Duodenal mucosa (tissue), 2 donors: ENCODE measurements at regions not wholly inside any gene's neighbourhood (a gene's known extent, or its start where the extent isn't known, plus 50 kb on each side); places are given as distances from the start of the nearest gene placed in this dataset.

Experiments used
- H3K27ac ChIP-seq: one replicate; pipeline ENCODE4 v1.7.0; 2013; ENCODE audit warnings: low read depth, low read length
- H3K27me3 ChIP-seq, 2 donors: one replicate each; pipeline ENCODE4 v1.7.0; 2013; ENCODE audit warnings: low read length in 2 of 2, control low read depth in 1 of 2; ENCODE audit not compliant: insufficient read depth in 2 of 2, control insufficient read depth in 1 of 2
- H3K36me3 ChIP-seq, 2 donors: one replicate each; pipeline ENCODE4 v1.7.0; 2013; ENCODE audit warnings: low read length in 2 of 2, control low read depth in 1 of 2; ENCODE audit not compliant: insufficient read depth in 2 of 2, control insufficient read depth in 1 of 2
- H3K4me1 ChIP-seq, 2 donors: one replicate each; pipeline ENCODE4 v1.7.0; 2013; ENCODE audit warnings: low read length in 2 of 2, control low read depth in 1 of 2; ENCODE audit not compliant: insufficient read depth in 2 of 2, control insufficient read depth in 1 of 2
- H3K4me3 ChIP-seq, 2 donors: one replicate each; pipeline ENCODE4 v1.7.0; 2013; ENCODE audit warnings: low read length in 2 of 2, low read depth in 1 of 2
- H3K9ac ChIP-seq, 2 donors: one replicate each; pipeline ENCODE4 v1.7.0; 2013; ENCODE audit warnings: low read length in 2 of 2, low read depth in 1 of 2
- H3K9me3 ChIP-seq, 2 donors: one replicate each; pipeline ENCODE4 v1.7.0; 2013; ENCODE audit warnings: low read length in 2 of 2, control low read depth in 1 of 2; ENCODE audit not compliant: control insufficient read depth in 1 of 2

DNA sequence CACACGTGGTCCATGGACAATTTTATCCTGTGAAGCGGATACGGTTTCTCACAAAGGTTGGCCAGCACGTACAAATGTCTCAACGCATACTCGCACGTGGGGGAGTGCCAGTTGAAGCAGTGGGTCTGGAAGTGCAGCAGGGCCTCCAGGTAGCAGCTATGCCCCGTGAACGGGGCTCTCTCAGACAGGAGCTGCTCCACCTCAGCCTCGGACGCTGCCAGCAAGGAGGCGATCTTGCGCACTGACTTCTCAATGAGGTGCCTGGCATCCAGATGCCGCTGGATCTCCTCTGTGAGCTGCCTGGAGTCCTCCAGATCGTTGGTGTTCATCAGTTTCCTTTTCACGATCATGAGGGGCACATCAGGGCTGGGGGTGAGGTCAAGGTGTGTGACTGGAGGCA, 2272.0 kb downstream of the PCDH9 start:
- no peaks in the 10 kb centered on the region for H3K4me1 ChIP-seq
- H3K9ac ChIP-seq, result no peak overlapping the region
- H3K36me3 ChIP-seq, result no peaks in the 10 kb centered on the region
- no peak overlapping the region for H3K27ac ChIP-seq
- H3K9me3 ChIP-seq, result peaks cover 13 to 23% of the 10 kb centered on the region in 2 donors
- H3K4me3 ChIP-seq, result no peak overlapping the region
- no peaks in the 10 kb centered on the region for H3K27me3 ChIP-seq

DNA sequence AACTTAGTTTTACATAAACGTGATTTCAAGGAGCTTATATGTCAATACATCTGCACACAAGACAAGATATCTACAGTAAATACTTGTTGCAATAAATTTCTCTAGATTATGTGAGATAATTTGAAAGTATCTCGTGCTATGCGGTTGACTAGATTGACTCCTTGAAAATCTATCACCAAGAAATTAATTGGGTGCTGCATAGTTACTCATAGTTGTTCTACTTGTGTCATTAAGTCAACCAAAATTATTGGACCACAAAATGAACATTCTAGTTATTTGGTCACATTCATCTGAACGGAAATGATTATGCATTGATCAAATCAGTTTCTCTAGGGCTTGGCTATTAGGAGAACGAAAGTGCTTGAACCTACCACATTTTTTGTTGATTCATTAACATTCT, 2291.5 kb downstream of the PCDH9 start:
- peaks cover 0 to 7% of the 10 kb centered on the region in 2 donors for H3K9me3 ChIP-seq
- H3K27ac ChIP-seq, result no peak overlapping the region
- no peak overlapping the region for H3K9ac ChIP-seq
- H3K4me3 ChIP-seq, result no peak overlapping the region
- H3K4me1 ChIP-seq, result no peaks in the 10 kb centered on the region
- H3K36me3 ChIP-seq, result no peaks in the 10 kb centered on the region
- H3K27me3 ChIP-seq, result no peaks in the 10 kb centered on the region

DNA sequence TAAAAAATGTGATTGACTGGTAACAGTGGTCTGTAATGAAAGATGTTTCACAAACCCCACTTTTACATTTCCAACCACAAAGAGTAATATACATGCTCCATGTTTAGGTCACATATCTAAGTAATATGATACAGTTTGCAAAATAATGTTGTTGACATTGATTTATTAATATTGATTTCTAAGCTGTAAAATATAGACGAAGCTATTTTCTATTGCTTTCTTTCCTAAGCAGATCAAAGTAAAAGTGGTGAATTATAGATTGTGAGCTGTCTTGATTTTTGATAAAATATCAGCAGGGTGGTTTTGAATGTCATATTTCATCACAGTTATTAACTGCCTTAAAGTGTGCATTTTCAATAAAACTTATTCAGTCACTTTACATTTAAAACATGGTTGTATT, 2292.8 kb downstream of the PCDH9 start:
- no peak overlapping the region for H3K4me3 ChIP-seq
- H3K27me3 ChIP-seq, result no peaks in the 10 kb centered on the region
- H3K4me1 ChIP-seq, result no peaks in the 10 kb centered on the region
- no peaks in the 10 kb centered on the region for H3K36me3 ChIP-seq
- H3K9ac ChIP-seq, result no peak overlapping the region
- no peak overlapping the region for H3K27ac ChIP-seq
- peaks cover 0 to 7% of the 10 kb centered on the region in 2 donors for H3K9me3 ChIP-seq

DNA sequence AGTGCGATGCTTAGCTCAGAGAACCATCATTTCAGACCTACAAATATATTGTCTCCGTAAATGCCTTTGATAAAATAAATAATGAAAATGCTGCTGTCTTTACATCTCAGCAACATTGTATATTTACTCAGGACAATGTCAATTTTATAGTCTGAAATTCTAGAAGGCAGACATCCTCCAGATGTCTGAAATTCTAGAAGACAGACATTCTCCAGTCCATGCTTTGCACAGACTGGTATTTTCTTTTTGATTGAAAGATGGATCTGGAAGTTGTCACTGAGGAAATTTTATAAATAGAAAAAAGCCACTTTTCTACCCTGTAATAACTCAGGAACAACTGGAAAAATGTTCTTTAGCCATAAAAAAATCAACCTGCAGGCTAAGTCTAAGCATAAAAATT, 2293.3 kb downstream of the PCDH9 start:
- Histone ChIP-seq H3K36me3 (no peaks in the 10 kb centered on the region), H3K9ac (no peak overlapping the region), H3K9me3 (peaks cover 0 to 7% of the 10 kb centered on the region in 2 donors), H3K27me3 (no peaks in the 10 kb centered on the region), H3K4me1 (no peaks in the 10 kb centered on the region), H3K27ac (no peak overlapping the region), H3K4me3 (no peak overlapping the region)

DNA sequence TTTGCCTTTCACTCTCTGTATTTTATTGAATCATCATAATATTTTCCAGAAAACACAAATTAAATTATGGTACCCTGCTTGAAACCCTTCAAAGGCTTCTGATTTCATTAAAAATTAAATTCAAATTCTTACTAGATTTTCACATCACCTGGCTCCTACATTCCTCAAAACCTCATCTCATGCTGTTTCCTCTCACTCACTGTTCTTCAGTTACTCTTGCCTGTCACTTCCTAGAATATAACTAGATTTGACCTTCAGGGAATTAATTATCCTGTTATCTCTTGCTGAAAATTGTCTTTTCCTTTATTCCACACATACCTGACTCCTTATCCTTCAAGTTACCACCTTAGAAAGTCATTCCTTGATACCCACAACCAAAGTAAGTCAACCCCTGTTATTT, 2294.7 kb downstream of the PCDH9 start:
- Histone ChIP-seq H3K4me1 (no peaks in the 10 kb centered on the region), H3K36me3 (no peaks in the 10 kb centered on the region), H3K27me3 (no peaks in the 10 kb centered on the region), H3K9ac (no peak overlapping the region), H3K9me3 (peaks cover 0 to 4% of the 10 kb centered on the region in 2 donors), H3K4me3 (no peak overlapping the region), H3K27ac (no peak overlapping the region)

DNA sequence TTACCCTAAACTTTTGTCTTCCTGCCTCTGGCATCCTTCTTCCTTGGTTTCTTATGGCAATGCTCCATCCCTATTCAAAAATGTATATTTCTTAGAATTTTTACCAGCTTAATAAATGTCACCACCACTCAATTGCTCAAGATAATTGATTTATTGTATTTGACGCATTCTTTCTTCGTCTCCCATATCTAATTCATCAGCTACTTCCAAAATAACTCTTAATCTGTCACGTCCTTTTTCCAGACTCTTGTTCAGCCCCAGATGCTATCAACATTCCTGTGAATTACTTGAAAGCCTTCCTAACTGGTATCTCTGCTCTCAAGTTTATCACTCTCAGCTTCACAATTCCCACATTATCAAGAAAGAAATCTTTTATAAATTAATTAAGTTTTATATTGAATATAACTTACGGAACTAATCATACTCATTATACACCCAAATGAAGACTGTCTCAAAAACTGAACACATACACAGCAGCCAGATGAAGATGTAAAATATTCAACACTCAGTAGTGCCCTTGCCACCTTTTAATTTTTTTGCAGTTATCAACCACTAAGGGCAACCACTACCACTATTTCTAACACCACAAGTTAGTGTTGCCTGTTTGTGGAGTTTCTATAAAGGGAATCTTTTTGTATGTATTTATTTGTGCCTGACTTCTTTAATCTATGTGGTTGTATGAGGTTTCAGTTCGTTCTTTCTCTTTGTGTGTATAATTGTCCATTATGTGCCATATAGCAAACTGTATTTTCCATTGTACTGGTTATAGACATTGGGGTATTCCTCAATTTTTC, 2295.4 kb downstream of the PCDH9 start:
- Histone ChIP-seq H3K27me3 (no peaks in the 10 kb centered on the region), H3K27ac (no peak overlapping the region), H3K36me3 (no peaks in the 10 kb centered on the region), H3K4me3 (no peak overlapping the region), H3K9ac (no peak overlapping the region), H3K4me1 (no peaks in the 10 kb centered on the region), H3K9me3 (peaks cover 0 to 4% of the 10 kb centered on the region in 2 donors)

DNA sequence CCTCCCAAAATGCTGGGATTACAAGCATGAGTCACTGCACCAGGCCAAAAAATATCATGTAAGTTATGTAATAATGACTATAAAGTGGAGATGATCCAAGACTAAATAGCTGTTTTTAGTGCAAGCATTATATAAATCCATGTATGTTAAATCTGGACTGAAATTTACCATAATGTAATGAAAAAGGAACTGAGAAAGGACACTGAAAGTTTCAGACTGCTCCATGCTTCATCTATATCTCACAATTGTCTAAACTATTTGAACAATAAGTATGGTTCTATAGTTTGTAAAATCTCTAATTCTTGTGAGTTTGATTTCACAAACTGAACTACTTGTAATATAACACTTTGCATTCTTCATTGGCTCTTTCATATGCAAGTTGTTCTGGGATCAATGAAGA, 2299.5 kb downstream of the PCDH9 start:
- no peak overlapping the region for H3K9ac ChIP-seq
- H3K27ac ChIP-seq, result no peak overlapping the region

DNA sequence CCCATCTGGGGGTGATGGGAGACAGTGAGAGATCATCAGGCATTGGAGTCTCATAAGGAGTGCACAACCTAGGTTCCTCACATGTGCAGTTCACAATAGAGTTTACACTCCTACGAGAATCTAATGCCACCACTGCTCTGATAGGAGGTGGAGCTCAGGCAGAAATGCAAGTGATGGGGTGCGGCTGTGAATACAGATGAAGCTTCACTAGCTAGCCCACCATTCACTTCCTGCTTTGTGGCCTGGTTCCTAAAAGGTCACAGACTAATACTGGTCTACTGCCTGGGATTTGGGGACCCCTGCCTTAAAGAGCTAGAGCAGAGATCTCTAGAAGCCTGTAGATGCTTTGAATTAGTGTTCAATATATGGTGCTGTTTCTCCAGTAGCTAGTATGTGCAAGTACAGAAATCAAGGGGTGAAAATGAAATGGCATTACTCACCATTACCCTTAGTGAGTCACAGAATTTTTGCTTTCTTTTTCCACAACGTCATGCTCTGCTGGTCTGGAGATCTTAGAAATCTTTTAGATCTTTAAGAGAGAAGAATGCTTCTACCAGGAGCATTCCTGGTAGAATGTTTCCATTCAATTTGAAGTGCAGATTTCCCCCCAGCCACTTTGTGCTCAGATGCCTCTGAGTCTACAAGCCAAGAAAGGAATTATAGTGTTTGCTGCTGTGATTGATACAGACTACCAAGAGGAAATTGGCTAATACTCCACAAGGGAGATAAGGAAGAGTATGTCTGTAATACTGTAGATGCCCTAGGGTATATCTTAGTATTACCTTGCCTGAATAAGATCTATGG, 2301.2 kb downstream of the PCDH9 start:
- H3K9me3 ChIP-seq, result peaks cover 0 to 12% of the 10 kb centered on the region in 2 donors
- H3K4me1 ChIP-seq, result no peaks in the 10 kb centered on the region
- no peaks in the 10 kb centered on the region for H3K27me3 ChIP-seq
- no peak overlapping the region for H3K4me3 ChIP-seq
- no peaks in the 10 kb centered on the region for H3K36me3 ChIP-seq
- H3K9ac ChIP-seq, result no peak overlapping the region
- no peak overlapping the region for H3K27ac ChIP-seq

More for the DNA sequence above, 2299.5 kb downstream of the PCDH9 start:
- Histone ChIP-seq H3K4me3 (no peak overlapping the region), H3K27me3 (no peaks in the 10 kb centered on the region), H3K4me1 (no peaks in the 10 kb centered on the region), H3K36me3 (no peaks in the 10 kb centered on the region), H3K9me3 (peaks cover 0 to 13% of the 10 kb centered on the region in 2 donors)

DNA sequence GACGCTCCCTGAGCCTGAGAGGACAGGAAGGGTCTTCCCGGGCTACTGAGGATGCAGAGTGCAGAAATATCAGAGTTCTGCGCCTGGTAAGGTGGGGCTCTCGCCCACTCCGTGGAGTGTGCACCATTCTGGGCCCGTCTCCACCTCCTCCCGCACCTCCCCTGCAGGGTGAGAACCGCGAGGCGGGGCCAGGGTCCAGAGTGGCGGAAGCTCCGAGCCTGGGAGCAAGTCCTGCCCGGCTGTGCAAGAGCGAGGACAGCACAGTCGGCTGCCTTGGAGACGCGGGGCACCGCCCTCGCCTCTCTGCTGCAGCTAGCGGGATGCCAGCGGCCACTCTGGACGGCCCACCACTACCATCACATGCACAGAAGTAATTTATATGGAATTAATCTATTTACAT, 2304.4 kb downstream of the PCDH9 start:
- no peak overlapping the region for H3K27ac ChIP-seq
- H3K36me3 ChIP-seq, result no peaks in the 10 kb centered on the region
- H3K4me3 ChIP-seq, result no peak overlapping the region
- peaks cover 6 to 12% of the 10 kb centered on the region in 2 donors for H3K9me3 ChIP-seq
- H3K4me1 ChIP-seq, result no peaks in the 10 kb centered on the region
- H3K27me3 ChIP-seq, result no peaks in the 10 kb centered on the region
- no peak overlapping the region for H3K9ac ChIP-seq

DNA sequence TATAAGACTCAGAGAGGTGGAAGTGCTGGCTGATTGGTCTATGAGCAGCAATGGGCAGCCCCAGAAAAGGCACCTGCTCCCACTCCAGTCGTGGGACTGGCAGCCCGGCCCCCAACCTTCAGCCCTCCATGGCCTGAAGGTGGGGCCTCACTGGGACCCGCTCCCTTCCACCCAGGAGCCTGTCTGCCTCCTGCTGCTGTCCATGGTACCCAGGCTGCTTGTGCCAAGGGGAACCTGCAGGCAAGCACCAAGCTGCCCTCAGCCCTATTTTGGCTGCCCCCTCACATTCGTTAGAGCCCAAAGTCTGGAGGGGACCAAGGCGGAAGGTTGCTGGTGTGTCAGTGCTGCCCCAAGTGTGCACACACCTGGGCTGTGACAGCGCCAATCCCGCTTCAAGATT, 2304.9 kb downstream of the PCDH9 start:
- no peaks in the 10 kb centered on the region for H3K4me1 ChIP-seq
- no peak overlapping the region for H3K9ac ChIP-seq

More for the DNA sequence above, 2304.9 kb downstream of the PCDH9 start:
- peaks cover 7 to 12% of the 10 kb centered on the region in 2 donors for H3K9me3 ChIP-seq
- H3K4me3 ChIP-seq, result no peak overlapping the region
- H3K27me3 ChIP-seq, result no peaks in the 10 kb centered on the region
- H3K36me3 ChIP-seq, result no peaks in the 10 kb centered on the region
- H3K27ac ChIP-seq, result no peak overlapping the region
